ENCODE measurements at regions not wholly inside any gene's neighbourhood (a gene's known extent, or its start where the extent isn't known, plus 50 kb on each side); places are given as distances from the start of the nearest gene placed in this dataset.
"Not testable (repeated sequence)": the region's sequence is repeated elsewhere in the genome, so short reads cannot be mapped to it uniquely, and the experiment has no call there.

DNA sequence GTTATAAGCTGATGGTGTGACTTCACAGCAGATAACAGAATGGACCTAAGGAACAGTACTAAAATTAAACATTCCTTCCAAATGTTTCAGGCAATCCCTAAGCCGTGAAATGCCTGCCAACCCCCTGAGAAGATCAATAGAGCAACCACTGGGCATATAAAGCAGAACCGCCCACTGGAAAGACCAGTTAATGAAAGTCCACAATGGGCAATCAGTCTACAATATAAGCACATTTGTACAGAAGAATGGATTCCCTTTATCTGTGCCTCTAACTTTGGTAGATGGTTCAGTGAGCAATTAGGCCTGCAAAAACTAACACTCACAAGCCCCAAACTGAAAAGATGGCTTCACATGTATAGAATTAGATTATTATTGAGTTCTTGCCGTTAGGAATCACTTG lies 286.6 kb downstream of the UBE3D start:
- ChIA-PET POLR2A (no interaction called here), CTCF (no interaction called here)

DNA sequence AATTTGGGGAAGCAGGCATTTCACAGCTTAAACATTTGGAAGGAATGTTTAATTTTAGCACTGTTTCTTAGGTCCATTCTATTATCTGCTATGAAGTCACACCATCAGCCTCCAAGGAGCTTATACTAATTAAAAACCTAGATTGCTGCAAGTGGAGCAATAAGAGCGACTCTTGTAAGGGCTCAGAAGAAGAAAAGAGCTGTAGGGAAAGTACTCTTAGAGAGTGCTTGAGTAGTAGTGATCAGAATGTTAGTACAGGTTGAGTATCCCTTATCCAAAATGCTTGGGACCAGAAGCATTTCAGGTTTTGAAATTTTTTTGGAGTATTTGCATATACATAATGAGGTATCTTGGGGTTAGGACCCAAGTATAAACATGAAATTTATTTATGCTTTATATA lies 285.3 kb downstream of the UBE3D start:
- ChIA-PET CTCF (no interaction called here), POLR2A (no interaction called here)

DNA sequence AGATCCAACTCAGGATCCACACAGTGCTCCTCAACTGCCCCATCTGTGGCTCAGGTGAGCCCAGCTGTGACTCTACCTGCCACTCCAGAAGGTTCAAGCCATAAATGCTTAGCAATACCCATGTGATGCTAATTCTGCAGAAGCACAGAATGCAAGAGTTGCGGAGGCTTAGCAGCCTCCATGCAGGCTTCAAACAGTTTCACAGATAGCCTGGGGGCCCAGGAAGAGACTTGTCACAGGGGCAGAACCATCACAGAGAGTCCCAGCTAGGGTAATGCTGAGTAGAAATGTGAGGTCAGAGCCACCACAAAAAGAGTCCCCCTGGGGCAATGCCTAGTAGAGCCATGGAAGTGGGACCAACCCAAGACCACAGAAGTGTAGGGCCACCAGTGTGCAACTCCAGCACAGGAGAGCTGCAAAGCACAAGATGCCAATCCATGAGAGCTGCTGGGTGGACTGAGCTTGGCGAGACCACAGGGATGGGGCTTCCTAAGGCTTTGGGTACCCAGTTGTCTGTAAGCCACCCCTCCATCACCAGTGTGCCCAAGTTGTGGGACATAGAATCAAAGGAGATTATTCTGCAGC lies 283.9 kb downstream of the UBE3D start:
- CTCF ChIA-PET, result no interaction called here
- POLR2A ChIA-PET, result no interaction called here

GRCh38 chr6:82783587-82784236 lies 281.9 kb downstream of the UBE3D start:
- ChIA-PET POLR2A (no interaction called here), CTCF (no interaction called here)

DNA sequence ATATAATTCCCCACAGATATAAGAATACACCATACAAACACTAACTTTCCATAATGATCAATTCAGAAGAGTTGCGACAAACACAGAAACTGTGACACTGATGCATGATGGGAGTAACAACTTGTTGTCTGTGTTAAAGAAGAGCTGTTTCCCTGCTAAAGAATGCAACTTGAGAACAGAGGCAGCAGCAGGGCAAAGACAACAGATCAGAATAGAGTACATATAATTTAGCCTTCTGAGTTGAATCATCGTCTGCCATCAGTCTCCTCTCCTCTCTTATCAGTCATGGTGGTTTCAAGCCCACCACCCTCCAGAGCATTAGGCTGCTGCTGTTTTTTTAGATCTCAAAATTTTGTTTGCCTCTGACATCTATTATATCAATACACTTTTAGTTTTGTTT lies 280.4 kb downstream of the UBE3D start:
- ChIA-PET CTCF (no interaction called here), POLR2A (no interaction called here)

- ChIA-PET POLR2A (no interaction called here), CTCF (no interaction called here)
These were observed 279.4 kb downstream of the UBE3D start for GRCh38 chr6:82786248-82786647.

DNA sequence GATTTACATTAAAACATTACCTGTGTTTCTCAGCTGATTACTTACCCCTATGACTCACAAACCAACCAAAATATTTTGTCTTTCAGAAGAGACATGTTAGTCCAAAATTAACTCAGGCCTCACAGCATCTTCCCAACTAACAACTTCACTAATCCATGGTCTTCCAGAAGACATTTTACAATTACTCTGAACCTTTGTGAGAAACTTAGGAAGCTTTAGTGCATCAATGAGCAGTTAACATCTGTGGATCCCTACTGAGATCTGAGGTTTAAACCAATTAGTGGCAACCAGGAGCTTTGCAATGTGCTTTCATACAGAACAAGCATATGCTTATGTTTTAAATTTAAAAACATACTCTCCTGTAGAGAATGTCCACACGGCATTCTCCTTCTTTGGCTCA lies 269.7 kb downstream of the UBE3D start:
- ChIA-PET CTCF (no interaction called here), POLR2A (no interaction called here)

DNA sequence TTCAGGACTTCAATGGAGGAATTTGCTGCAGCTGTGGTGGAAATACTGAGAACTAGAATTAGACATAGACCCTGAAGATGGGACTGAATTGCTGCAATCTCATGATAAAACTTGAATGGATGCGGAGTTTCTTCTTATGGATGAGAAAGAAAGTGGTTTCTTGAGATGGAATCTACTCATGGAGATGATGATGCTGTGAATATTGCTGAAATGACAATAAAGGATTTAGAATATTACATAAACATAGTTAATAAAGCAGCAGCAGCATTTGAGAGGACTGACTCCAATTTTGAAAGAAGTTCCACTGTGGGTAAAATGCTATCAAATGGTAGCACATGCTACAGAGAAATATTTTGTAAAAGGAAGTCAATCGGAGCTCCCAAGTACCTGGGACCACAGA lies 264.6 kb downstream of the UBE3D start:
- ChIA-PET POLR2A (no interaction called here), CTCF (no interaction called here)

DNA sequence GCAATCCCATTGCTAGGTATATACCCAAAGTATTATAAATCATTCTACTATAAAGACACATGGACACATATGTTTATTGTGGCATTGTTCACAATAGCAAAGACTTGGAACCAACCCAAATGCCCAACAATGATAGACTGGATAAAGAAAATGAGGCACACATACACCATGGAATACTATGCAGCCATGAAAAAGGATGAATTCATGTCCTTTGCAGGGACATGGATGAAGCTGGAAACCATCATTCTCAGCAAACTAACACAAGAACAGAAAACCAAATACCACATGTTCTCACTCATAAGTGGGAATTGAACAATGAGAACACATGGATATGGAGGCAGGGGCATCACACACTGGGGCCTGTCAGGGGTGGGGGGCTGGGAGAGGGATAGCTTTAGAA lies 249.4 kb downstream of the UBE3D start:
- CTCF ChIA-PET, POLR2A ChIA-PET: not testable (repeated sequence)

DNA sequence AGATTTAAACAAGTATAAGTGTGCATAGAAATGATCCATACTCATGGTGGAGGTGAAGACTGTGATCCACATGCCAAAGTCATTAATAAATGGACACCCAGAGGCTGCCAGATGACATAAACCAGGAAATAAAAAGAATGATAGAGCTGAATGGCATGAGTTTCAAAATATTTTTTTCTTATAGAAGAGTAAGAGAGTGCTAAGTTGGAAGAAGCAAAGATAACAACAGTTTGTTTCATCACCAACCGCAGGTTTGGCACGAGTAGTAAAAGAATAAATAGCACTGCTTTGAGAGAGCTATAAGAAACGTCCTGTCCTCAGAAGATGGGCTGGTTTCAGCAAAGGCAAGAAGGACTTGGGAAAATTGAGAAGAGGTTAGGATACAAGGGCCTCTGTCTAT lies 246.9 kb downstream of the UBE3D start:
- CTCF ChIA-PET, result no interaction called here
- POLR2A ChIA-PET, result no interaction called here

GRCh38 chr6:82823361-82823760 lies 242.3 kb downstream of the UBE3D start:
- POLR2A ChIA-PET, result no interaction called here

DNA sequence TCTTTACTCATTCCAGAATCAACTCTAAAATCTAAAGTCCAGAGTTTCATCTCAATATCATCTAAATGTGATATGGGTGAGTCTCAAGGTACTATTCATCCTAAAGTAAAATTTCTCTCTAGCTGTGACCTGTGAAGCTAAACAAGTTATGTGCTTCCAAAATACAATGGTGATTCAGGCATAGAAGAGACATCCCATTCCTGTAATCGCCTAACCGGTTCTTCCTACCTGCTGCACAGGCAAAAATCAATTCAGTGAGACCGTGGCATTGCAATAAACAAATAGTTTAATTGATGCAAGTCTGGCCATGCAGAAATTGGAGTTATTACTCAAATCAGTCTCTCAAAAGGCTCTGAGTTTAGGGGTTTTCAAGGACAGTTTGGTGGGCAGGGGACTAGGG lies 232.8 kb downstream of the UBE3D start:
- ChIA-PET POLR2A (no interaction called here), CTCF (no interaction called here)

More at GRCh38 chr6:82823361-82823760, 242.3 kb downstream of the UBE3D start:
- CTCF ChIA-PET, result no interaction called here

- ChIA-PET POLR2A (no interaction called here), CTCF (no interaction called here)
These were observed 232.2 kb downstream of the UBE3D start for GRCh38 chr6:82833481-82833880.

DNA sequence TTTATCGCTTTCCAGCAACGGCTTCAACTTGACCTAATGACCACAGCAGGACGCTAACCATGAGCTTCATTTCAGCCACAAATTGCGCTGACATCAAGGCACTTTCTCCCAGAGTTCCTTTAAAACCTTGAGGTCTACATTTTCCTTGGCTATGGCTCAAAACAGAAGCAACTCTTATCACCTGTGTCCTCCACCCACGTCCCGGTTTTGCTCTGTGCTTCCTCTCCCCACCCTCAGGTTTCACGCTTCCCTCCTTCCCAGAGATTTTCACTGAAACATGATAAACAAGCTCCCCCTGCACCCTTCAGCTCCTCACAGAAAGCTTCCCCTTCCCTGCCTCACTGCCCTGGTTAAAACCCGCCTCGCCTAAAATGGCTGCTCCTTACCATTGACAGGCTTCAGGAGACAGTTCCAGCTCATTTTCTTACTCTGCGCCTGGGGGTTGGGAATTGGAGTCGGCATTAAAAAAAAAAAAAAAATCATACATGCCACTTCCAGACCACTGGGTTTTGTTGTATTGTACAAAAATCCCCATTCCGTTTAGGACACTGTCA lies 229.5 kb downstream of the UBE3D start:
- ChIA-PET CTCF (interaction anchor here (0.7 kb wide), 3 partner anchors 190 to 856 kb away, joined by 3 to 4 read pairs (median 4); no protein-coding TSS in a partner anchor), POLR2A (no interaction called here)

DNA sequence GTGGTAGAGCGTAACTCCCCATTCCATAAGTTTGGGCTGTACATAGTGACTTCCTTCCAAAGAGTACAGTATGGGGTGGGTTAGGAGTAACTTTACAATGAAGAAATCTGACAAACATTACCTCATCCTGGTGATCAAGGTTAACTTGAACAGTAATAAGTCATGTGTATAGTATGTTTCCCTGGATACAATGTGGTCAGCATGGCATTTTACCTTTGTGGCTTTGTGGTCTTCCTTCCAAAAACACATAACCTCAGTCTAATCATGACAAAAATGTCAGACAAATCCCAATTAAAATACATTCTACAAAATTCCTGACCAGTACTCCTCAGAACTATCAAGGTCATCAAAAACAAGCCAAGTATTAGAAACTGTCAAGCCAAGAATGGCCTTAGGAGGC lies 225.1 kb downstream of the UBE3D start:
- POLR2A ChIA-PET, result no interaction called here

DNA sequence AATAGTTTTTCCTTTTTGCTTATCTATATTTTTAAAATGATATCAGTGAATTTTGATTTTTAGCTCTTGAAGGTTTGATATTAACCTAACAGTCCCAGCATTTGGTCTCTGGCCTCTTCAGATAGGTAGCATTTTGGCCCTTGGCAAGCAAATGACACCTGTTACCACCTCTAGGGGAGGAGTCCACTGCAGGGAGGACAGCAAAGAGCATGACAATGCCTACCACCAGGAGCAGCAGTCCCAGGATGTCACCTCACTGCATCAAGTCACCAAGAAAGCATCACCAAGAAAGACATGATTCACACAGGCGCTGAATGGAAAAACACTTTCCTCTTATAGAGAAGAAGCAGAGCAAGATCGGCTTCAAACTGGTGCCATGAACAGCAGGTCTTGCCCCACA lies 224.3 kb downstream of the UBE3D start:
- ChIA-PET CTCF (no interaction called here), POLR2A (no interaction called here)

More for the DNA sequence above, 225.1 kb downstream of the UBE3D start:
- CTCF ChIA-PET, result no interaction called here

Measured in activated CD8-positive, alpha-beta memory T cell treated with anti-CD3 and anti-CD28 coated beads for 36 hours (primary cell).